Prostate gland (tissue), 2 donors: ENCODE measurements at regions not wholly inside any gene's neighbourhood (a gene's known extent, or its start where the extent isn't known, plus 50 kb on each side); places are given as distances from the start of the nearest gene placed in this dataset.

Experiments
- DNase-seq: peaks from one replicate; pipeline ENCODE4 v3.0.0-alpha.2; 2019; ENCODE audit warnings: low spot score
- H3K27ac ChIP-seq, 2 donors: fragments of 200-600 bp; sonication (generic); 2 replicates each; pipeline ENCODE4 v1.5.1; 2017 to 2019
- H3K27me3 ChIP-seq: fragments of 200-600 bp; sonication (generic); replicated peaks from 2 replicates; pipeline ENCODE4 v1.5.1; 2019; ENCODE audit not compliant: insufficient read depth
- H3K36me3 ChIP-seq, 2 donors: fragments of 200-600 bp; sonication (generic); 1 replicate in 1 of 2; 2 replicates in 1 of 2; pipeline versions ENCODE4 v1.5.1 to v1.8.1; 2017 to 2019
- H3K4me1 ChIP-seq: fragments of 200-600 bp; sonication (generic); replicated peaks from 2 replicates; pipeline ENCODE4 v1.5.1; 2019
- H3K4me3 ChIP-seq, 2 donors: fragments of 200-600 bp; sonication (generic); 2 replicates each; pipeline ENCODE4 v1.5.1; 2017 to 2019
- H3K9me3 ChIP-seq: fragments of 200-600 bp; sonication (generic); 2 replicates; pipeline ENCODE4 v1.5.1; 2017
- CTCF ChIP-seq, 4 experiments: fragments of 200-600 bp in 2 of 4; fragments of 450-650 bp in 2 of 4; sonication (generic) in 2 of 4; IDR thresholded peaks; 1 replicate in 3 of 4; 2 replicates in 1 of 4; pipeline ENCODE4 v1.5.1; 2016 to 2019; ENCODE audit warnings: antibody characterized with exemption in 4 of 4, mild to moderate bottlenecking in 2 of 4, moderate library complexity in 2 of 4
- POLR2A ChIP-seq: fragments of 450-650 bp; IDR thresholded peaks from one replicate; pipeline ENCODE4 v1.6.1; 2016; ENCODE audit warnings: antibody characterized with exemption, mild to moderate bottlenecking
- POLR2AphosphoS5 ChIP-seq: sonication (generic); formaldehyde crosslinking; IDR thresholded peaks from one replicate; pipeline ENCODE4 v1.6.1; 2017; ENCODE audit warnings: antibody characterized with exemption
- WGBS: methylation state at CpG from one replicate; pipeline ENCODE4 v1.1.5; 2018; 5-methylcytosine and 5-hydroxymethylcytosine counted together
- intact Hi-C: fragments of 100-400 bp; cut with DNase I; formaldehyde crosslinking; loops from one replicate; pipeline ENCODE4 v1.14.2; 2022

GRCh38 chr9:107127608-107128007, 155.5 kb upstream of the RAD23B start:
- Histone ChIP-seq H3K4me1 (no peaks in the 10 kb centered on the region), H3K9me3 (no peaks in the 10 kb centered on the region), H3K27ac (no peak overlapping the region), H3K27me3 (no peaks in the 10 kb centered on the region), H3K4me3 (no peak overlapping the region), H3K36me3 (no peaks in the 10 kb centered on the region)
- intact Hi-C loops: no loop called here
- WGBS: 83% methylated on average over 5 of the region's 5 CpGs
- no peak for DNase-seq
- TF ChIP-seq POLR2A (no peak), POLR2AphosphoS5 (no peak), CTCF (IDR thresholded peaks at IDR 0.05) (no peak)

- TF ChIP-seq CTCF (IDR thresholded peaks at IDR 0.05) (no peak), POLR2AphosphoS5 (no peak), POLR2A (no peak)
- Histone ChIP-seq H3K9me3 (no peaks in the 10 kb centered on the region), H3K36me3 (no peaks in the 10 kb centered on the region), H3K4me1 (no peaks in the 10 kb centered on the region), H3K4me3 (no peak overlapping the region), H3K27ac (no peak overlapping the region), H3K27me3 (no peaks in the 10 kb centered on the region)
- WGBS: 49% methylated on average over 5 of the region's 5 CpGs
- intact Hi-C loops: no loop called here
- DNase-seq: no peak
Observed at GRCh38 chr9:107131108-107131799, 151.8 kb upstream of the RAD23B start.

- Histone ChIP-seq H3K4me3 (no peak overlapping the region), H3K36me3 (no peaks in the 10 kb centered on the region), H3K27me3 (no peaks in the 10 kb centered on the region), H3K27ac (no peak overlapping the region), H3K4me1 (no peaks in the 10 kb centered on the region), H3K9me3 (no peaks in the 10 kb centered on the region)
- no peak for DNase-seq
- no peak for TF ChIP-seq CTCF (IDR thresholded peaks at IDR 0.05)
- TF ChIP-seq POLR2A: no peak
- TF ChIP-seq POLR2AphosphoS5: no peak
- intact Hi-C loops: no loop called here
- WGBS: 92% methylated on average over 2 of the region's 2 CpGs
Observed at GRCh38 chr9:107136296-107136695, 146.8 kb upstream of the RAD23B start.

- H3K4me1 ChIP-seq: no peaks in the 10 kb centered on the region
- H3K4me3 ChIP-seq: no peak overlapping the region
- H3K36me3 ChIP-seq: no peaks in the 10 kb centered on the region
- 73% methylated on average over 9 of the region's 9 CpGs for WGBS
- TF ChIP-seq POLR2A (no peak), CTCF (IDR thresholded peaks at IDR 0.05) (peak; percentile 18 to 48 (median 36)), POLR2AphosphoS5 (no peak)
- H3K27ac ChIP-seq: no peak overlapping the region
- intact Hi-C loops: no loop called here
- no peak for DNase-seq
- no peaks in the 10 kb centered on the region for H3K9me3 ChIP-seq
- H3K27me3 ChIP-seq: no peaks in the 10 kb centered on the region
Observed at GRCh38 chr9:107137495-107138202, 145.4 kb upstream of the RAD23B start.
